HCT116 (cell line): ENCODE measurements at regions not wholly inside any gene's neighbourhood (a gene's known extent, or its start where the extent isn't known, plus 50 kb on each side); places are given as distances from the start of the nearest gene placed in this dataset.

ENCODE experiments used
- ATAC-seq: fragments of 200-7000 bp; cut with Tn5 transposase; 2 replicates; pipeline ENCODE4 v1.9.1; 2020; ENCODE audit warnings: mild to moderate bottlenecking, moderate library complexity
- BruUV-seq: library from RNA; stranded (reverse); fragments of 400-500 nt; replicated peaks from 2 replicates; lab custom pipeline; 2021; lab: Mats Ljungman, UMichigan
- CTCF ChIA-PET: fragments of 300-600 bp; sonication (Branson Sonifier 250); formaldehyde crosslinking; loops from one replicate; lab custom pipeline; 2021; ENCODE audit warnings: antibody characterized with exemption; lab: Charles Lee
- POLR2A ChIA-PET: fragments of 300-600, 350-600 bp; sonication (Branson Sonifier 250); formaldehyde crosslinking; loops from one replicate; lab custom pipeline; 2021; ENCODE audit warnings: antibody characterized with exemption; lab: Charles Lee
- RAD21 ChIA-PET, 2 experiments: fragments of 300-600 bp; sonication (Branson Sonifier 250); formaldehyde crosslinking; loops; one replicate each; lab custom pipeline; 2023; ENCODE audit warnings: low total read pairs in 2 of 2; ENCODE audit not compliant: uncharacterized antibody in 2 of 2, unreplicated experiment in 2 of 2, low non-redundant PET in 1 of 2; lab: Charles Lee
- DNase-seq: peaks from one replicate; pipeline ENCODE4 v3.0.0-alpha.2; 2010; ENCODE audit warnings: low read depth, low spot score
- H2AFZ ChIP-seq: fragments of 200-600 bp; shearing (Covaris generic), sonication (generic); 2 replicates; pipeline ENCODE4 v1.6.1; 2017; ENCODE audit warnings: low read depth, mixed run types, mixed read lengths, antibody characterized with exemption, low read length; ENCODE audit not compliant: poor library complexity, severe bottlenecking
- H3K27ac ChIP-seq: 2 replicates; pipeline ENCODE4 v1.5.1; 2012; ENCODE audit warnings: low read depth, low read length
- H3K27me3 ChIP-seq: fragments of 200-600 bp; sonication (generic); 2 replicates; pipeline ENCODE4 v1.6.1; 2016; ENCODE audit warnings: mixed run types, low read length, mixed read lengths; ENCODE audit not compliant: insufficient read depth
- H3K36me3 ChIP-seq, 2 experiments: fragments of 200-500 bp in 1 of 2; fragments of 200-600 bp in 1 of 2; sonication (Bioruptor generic) in 1 of 2; sonication (generic) in 1 of 2; 2 replicates each; pipeline versions ENCODE4 v1.5.1 to v1.6.1; 2014 to 2016; ENCODE audit warnings: low read length in 2 of 2, inconsistent platforms in 1 of 2, mixed read lengths in 1 of 2, mixed run types in 1 of 2; ENCODE audit not compliant: insufficient read depth in 2 of 2, control insufficient read depth in 1 of 2
- H3K4me1 ChIP-seq, 2 experiments: fragments of 200-600 bp in 1 of 2; sonication (generic) in 1 of 2; 2 replicates each; pipeline versions ENCODE4 v1.5.1 to v1.6.1; 2012 to 2017; ENCODE audit warnings: low read length in 2 of 2, inconsistent platforms in 1 of 2, mild to moderate bottlenecking in 1 of 2, mixed read lengths in 1 of 2, mixed run types in 1 of 2, moderate library complexity in 1 of 2; ENCODE audit not compliant: insufficient read depth in 2 of 2, control insufficient read depth in 1 of 2
- H3K4me2 ChIP-seq: fragments of 200-600 bp; sonication (generic); 2 replicates; pipeline ENCODE4 v1.6.1; 2017; ENCODE audit warnings: mixed run types, low read length, mixed read lengths
- H3K4me3 ChIP-seq, 2 experiments: fragments of 200-600 bp in 1 of 2; sonication (generic) in 1 of 2; replicated peaks in 1 of 2; 2 replicates each; pipeline ENCODE4 v1.5.1; 2011 to 2016; ENCODE audit warnings: low read length in 2 of 2, control low read depth in 1 of 2, low read depth in 1 of 2, mild to moderate bottlenecking in 1 of 2, mixed read lengths in 1 of 2, mixed run types in 1 of 2
- H3K79me2 ChIP-seq: fragments of 200-600 bp; sonication (generic); 2 replicates; pipeline ENCODE4 v1.6.1; 2017; ENCODE audit warnings: mild to moderate bottlenecking, mixed run types, low read length, moderate library complexity, mixed read lengths; ENCODE audit not compliant: insufficient read depth
- H3K9ac ChIP-seq: fragments of 200-600 bp; sonication (generic); 2 replicates; pipeline ENCODE4 v1.6.1; 2016; ENCODE audit warnings: low read length, mixed read lengths
- H3K9me2 ChIP-seq: fragments of 200-600 bp; sonication (generic), shearing (Covaris generic); 2 replicates; pipeline ENCODE4 v1.6.1; 2017; ENCODE audit warnings: mixed run types, mild to moderate bottlenecking, moderate library complexity; ENCODE audit not compliant: insufficient read depth
- H3K9me3 ChIP-seq, 2 experiments: fragments of 200-500 bp in 1 of 2; fragments of 200-600 bp in 1 of 2; sonication (Bioruptor generic) in 1 of 2; sonication (generic) in 1 of 2; 2 replicates each; pipeline ENCODE4 v1.6.1; 2014 to 2017; ENCODE audit warnings: low read length in 2 of 2, mixed read lengths in 2 of 2, inconsistent platforms in 1 of 2, low read depth in 1 of 2, mild to moderate bottlenecking in 1 of 2, mixed run types in 1 of 2, moderate library complexity in 1 of 2; ENCODE audit not compliant: control insufficient read depth in 1 of 2, insufficient read depth in 1 of 2
- H4K20me1 ChIP-seq: fragments of 200-600 bp; sonication (generic), shearing (Covaris generic); 2 replicates; pipeline ENCODE4 v1.6.1; 2017; ENCODE audit warnings: mixed run types, mild to moderate bottlenecking, moderate library complexity; ENCODE audit not compliant: insufficient read depth
- ATF3 ChIP-seq: IDR thresholded peaks from 2 replicates; pipeline ENCODE4 v1.6.1; 2012
- CBX3 ChIP-seq: IDR thresholded peaks from 2 replicates; pipeline ENCODE4 v1.6.1; 2012; ENCODE audit warnings: low read depth
- CTCF ChIP-seq, 3 experiments: fragments of 200-600 bp in 1 of 3; sonication (generic) in 1 of 3; IDR thresholded peaks in 2 of 3; conservative IDR thresholded peaks in 1 of 3; 2 replicates each; pipeline ENCODE4 v1.5.1; 2012 to 2017; ENCODE audit warnings: low read depth in 2 of 3, low read length in 2 of 3, antibody characterized with exemption in 1 of 3, borderline replicate concordance in 1 of 3, control low read depth in 1 of 3, mild to moderate bottlenecking in 1 of 3, mixed read lengths in 1 of 3, mixed run types in 1 of 3, moderate library complexity in 1 of 3; ENCODE audit not compliant: insufficient read depth in 1 of 3
- EGR1 ChIP-seq: IDR thresholded peaks from 2 replicates; pipeline ENCODE4 v1.6.1; 2012; ENCODE audit warnings: low read depth
- ELF1 ChIP-seq: IDR thresholded peaks from 2 replicates; pipeline ENCODE4 v1.6.1; 2012; ENCODE audit warnings: low read depth, borderline replicate concordance
- EZH2 ChIP-seq: fragments of 200-600 bp; sonication (generic); IDR thresholded peaks from 2 replicates; pipeline ENCODE4 v1.6.1; 2017; ENCODE audit warnings: antibody characterized with exemption, mixed run types
- FOSL1 ChIP-seq: IDR thresholded peaks from 2 replicates; pipeline ENCODE4 v1.6.1; 2012; ENCODE audit warnings: low read depth
- POLR2A ChIP-seq: IDR thresholded peaks from 2 replicates; pipeline ENCODE4 v1.7.0; 2011; ENCODE audit warnings: borderline replicate concordance; ENCODE audit not compliant: insufficient read depth, insufficient read length; ENCODE audit errors: extremely low read depth
- RAD21 ChIP-seq: IDR thresholded peaks from 2 replicates; pipeline ENCODE4 v1.6.1; 2012; ENCODE audit warnings: low read depth, mild to moderate bottlenecking
- REST ChIP-seq: IDR thresholded peaks from 2 replicates; pipeline ENCODE4 v1.6.1; 2012; ENCODE audit warnings: low read depth
- SIN3A ChIP-seq: IDR thresholded peaks from 2 replicates; pipeline ENCODE4 v1.6.1; 2012; ENCODE audit warnings: low read depth
- SP1 ChIP-seq: IDR thresholded peaks from 2 replicates; pipeline ENCODE4 v1.6.1; 2012; ENCODE audit warnings: low read depth
- SRF ChIP-seq: IDR thresholded peaks from 2 replicates; pipeline ENCODE4 v1.6.1; 2012; ENCODE audit warnings: low read depth
- TCF7L2 ChIP-seq: IDR thresholded peaks from 2 replicates; pipeline ENCODE4 v1.7.0; 2011; ENCODE audit warnings: borderline replicate concordance, inconsistent platforms; ENCODE audit not compliant: insufficient read depth, insufficient read length; ENCODE audit errors: extremely low read depth
- YY1 ChIP-seq: IDR thresholded peaks from 2 replicates; pipeline ENCODE4 v1.6.1; 2011; ENCODE audit warnings: low read length, low read depth, moderate library complexity, mild to moderate bottlenecking; ENCODE audit not compliant: insufficient replicate concordance; ENCODE audit errors: extremely low read depth
- ZFX ChIP-seq: fragments of 450-650 bp; IDR thresholded peaks from 2 replicates; pipeline ENCODE4 v1.6.1; 2017
- intact Hi-C: fragments of 100-400 bp; cut with micrococcal nuclease; formaldehyde crosslinking; loops from 2 replicates; pipeline ENCODE4 v1.10.0; 2022
- TF ChIP-seq, protein P1 (sequence below): IDR thresholded peaks from 2 replicates; pipeline ENCODE4 v1.6.1; 2012

GRCh38 chr5:89703817-89704216 is 705.7 kb downstream of the CETN3 start:
- no TSS peak for BruUV-seq
- no peak overlapping the region for H2AFZ ChIP-seq

More at GRCh38 chr5:89703817-89704216, 705.7 kb downstream of the CETN3 start:
- intact Hi-C loops, result no loop called here
- Histone ChIP-seq H3K36me3 (no peaks in the 10 kb centered on the region), H3K4me1 (no peaks in the 10 kb centered on the region), H3K4me2 (no peak overlapping the region), H3K9me3 (no peaks in the 10 kb centered on the region), H3K4me3 (no peak overlapping the region), H3K27me3 (no peaks in the 10 kb centered on the region), H3K27ac (no peak overlapping the region), H3K9ac (no peak overlapping the region), H3K9me2 (no peaks in the 10 kb centered on the region), H4K20me1 (no peaks in the 10 kb centered on the region), H3K79me2 (no peaks in the 10 kb centered on the region)
- CTCF ChIA-PET, result no interaction called here
- POLR2A ChIA-PET, result no interaction called here
- RAD21 ChIA-PET, result no interaction called here
- no peak for DNase-seq
- no peak for TF ChIP-seq CTCF (IDR thresholded peaks at IDR 0.05 in 2 of 3, conservative IDR thresholded peaks at IDR 0.05 in 1 of 3; ENCODE audit: borderline replicate concordance in 1 of 3, insufficient read depth in 1 of 3, low read depth in 2 of 3, low read length in 2 of 3)
- no peak for TF ChIP-seq YY1
- no peak for TF ChIP-seq SIN3A
- no peak for TF ChIP-seq RAD21
- no peak for TF ChIP-seq SRF
- TF ChIP-seq ZFX, result no peak
- no peak for TF ChIP-seq ELF1
- TF ChIP-seq, protein P1, sequence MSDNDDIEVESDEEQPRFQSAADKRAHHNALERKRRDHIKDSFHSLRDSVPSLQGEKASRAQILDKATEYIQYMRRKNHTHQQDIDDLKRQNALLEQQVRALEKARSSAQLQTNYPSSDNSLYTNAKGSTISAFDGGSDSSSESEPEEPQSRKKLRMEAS, result no peak
- TF ChIP-seq FOSL1, result no peak
- no peak for TF ChIP-seq CBX3
- no peak for TF ChIP-seq EGR1
- no peak for TF ChIP-seq EZH2
- TF ChIP-seq REST, result no peak
- TF ChIP-seq POLR2A, result no peak
- no peak for TF ChIP-seq ATF3
- no peak for TF ChIP-seq TCF7L2
- TF ChIP-seq SP1, result no peak
- ATAC-seq, result no peak
